NCI-H526 (cell line): ENCODE measurements at regions not wholly inside any gene's neighbourhood (a gene's known extent, or its start where the extent isn't known, plus 50 kb on each side); places are given as distances from the start of the nearest gene placed in this dataset.

Source experiments
- DNase-seq, 2 experiments: peaks; one replicate each; lab custom pipeline; 2025; lab: John Stamatoyannopoulos, UW

DNA sequence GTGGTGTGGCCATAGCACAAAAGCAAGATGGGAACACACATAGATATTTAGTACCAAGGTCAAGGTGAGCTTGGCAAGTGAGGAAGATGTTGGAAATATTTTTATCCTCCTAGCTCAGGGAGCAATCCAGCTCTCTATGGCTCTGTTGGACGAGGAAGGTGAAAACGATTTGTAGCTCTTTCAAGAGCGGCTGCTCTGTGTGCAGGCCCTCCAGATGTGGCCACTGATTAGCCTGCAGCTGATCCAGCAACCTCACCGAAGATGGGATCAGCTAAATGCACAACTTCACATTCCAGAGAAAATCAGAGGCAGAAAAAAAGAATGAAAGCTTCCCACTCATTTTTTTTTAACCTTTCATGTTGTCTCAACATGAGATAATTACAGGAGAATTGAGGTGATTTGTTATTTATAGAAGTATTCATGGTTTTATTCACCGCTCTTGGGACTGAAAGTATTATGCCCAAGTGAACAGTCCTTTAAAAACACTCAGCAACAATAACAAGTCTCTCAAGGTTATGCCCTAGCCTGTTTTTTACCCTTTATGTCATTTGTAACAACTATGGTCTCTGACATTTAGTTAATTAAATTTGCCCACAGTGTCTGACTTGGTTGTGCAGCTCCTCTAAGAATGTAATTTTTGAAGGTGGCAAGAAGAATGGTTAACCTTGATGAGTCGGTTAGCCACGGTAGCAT, 213.6 kb upstream of the ADARB2 start:
- DNase-seq, result no peak

DNA sequence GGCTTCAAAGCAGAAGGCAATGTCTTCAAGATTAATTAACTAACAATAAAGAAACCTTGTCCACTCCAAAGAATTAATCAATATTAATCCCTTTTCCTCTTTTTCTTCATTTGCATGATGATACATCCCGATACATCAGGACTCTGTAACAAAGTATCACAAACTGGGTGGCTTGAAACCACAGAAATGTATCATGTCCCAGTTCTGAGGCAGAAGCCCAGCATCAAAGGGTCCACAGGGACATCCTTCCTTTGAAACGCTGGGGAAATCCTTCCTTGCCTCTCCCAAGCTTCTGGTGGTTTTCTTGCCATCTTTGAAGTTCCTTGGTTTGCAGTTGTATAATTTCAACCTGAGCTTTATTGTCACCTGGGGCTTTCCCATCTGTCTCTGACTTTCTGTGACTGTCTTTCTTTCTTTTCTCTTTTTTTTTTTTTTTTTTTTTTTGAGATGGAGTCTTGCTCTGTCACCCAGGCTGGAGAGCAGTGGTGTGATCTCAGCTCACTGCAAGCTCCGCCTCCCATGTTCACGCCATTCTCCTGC, 210.2 kb upstream of the ADARB2 start:
- no peak for DNase-seq

DNA sequence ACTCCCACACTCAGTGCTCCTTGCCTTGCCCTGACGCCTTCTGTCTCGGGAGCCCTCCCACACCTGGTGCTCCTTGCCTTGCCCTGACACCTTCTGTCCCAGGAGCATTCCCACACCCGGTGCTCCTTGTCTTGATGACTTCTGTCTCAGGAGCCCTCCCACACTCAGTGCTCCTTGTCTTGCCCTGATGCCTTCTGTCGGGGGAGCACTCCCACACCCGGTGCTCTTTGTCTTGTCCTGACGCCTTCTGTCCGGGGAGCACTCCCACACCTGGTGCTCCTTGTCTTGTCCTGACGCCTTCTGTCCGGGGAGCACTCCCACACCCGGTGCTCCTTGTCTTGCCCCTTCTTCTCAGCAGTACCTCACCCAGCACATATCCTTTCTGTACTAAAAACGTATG, 207.2 kb upstream of the ADARB2 start:
- DNase-seq, result no peak

DNA sequence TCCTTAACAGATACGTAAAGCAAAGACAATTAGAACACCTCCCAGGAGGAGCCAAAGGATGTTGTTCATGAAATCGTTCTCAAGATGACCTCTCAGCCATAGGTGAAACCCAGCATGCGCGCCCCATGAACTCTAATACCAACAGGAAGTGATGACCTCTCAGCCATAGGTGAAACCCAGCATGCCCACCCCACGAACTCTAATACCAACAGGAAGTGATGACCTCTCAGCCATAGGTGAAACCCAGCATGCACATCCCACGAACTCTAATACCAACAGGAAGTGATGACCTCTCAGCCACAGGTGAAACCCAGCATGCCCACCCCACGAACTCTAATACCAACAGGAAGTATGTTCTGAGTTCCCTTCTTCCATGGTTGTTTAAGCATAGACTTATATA, 205.2 kb upstream of the ADARB2 start:
- no peak for DNase-seq

DNA sequence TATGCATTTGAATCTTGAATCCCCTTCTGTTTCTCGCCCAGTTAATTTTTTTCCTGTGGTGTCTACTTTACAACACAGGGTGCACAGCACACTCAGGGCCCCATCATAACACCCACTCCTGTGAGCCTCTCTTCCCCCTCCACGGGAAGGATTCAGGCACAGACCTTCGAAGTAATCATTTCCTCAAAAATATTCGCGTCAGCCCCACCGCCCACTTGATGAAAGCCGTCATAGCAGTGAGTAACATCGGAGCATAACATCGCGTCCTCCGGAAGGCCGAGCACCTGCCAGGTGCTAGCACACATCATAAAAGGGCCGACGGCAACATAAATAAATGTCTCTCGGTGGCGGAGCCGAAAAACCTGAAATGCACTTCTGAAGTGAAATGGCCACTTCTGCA, 201.7 kb upstream of the ADARB2 start:
- DNase-seq, result no peak

DNA sequence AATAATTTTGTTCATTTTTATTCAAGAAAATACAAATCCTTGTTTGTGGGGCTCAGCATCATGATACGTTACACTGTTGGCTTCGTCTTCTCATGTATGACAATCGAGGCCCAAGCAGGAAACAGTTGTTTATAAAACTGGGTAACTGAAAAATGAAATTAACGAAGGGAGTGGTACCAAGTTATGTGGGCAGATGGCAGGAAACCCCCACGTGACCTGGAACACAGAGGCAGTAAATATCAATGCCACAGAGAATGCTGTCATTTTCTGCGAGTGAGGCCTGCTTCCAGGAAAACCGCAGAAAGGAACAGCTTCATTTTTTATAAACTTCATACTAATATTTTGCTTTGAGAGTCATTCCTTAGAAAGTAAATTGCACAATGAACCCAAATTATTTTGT, 201.0 kb upstream of the ADARB2 start:
- DNase-seq, result no peak

DNA sequence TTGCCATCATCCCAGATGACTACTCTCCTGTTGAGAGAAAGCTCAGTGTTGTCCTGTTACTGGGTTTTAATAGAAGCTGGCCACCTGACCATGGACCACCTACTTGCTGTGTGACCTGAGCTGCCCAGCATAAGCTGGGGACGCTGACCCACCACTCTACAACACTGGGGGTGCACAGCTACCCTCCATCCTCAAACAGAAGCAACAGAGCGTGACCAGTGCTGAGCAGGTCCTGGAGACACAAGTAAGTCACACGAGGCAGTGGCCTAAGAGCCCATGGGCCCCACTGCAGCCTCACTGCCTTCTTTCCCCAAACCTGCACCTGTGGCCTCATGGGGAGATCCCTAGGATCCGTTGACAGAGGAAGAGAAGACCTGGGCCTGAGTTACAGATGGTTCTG, 198.6 kb upstream of the ADARB2 start:
- no peak for DNase-seq

DNA sequence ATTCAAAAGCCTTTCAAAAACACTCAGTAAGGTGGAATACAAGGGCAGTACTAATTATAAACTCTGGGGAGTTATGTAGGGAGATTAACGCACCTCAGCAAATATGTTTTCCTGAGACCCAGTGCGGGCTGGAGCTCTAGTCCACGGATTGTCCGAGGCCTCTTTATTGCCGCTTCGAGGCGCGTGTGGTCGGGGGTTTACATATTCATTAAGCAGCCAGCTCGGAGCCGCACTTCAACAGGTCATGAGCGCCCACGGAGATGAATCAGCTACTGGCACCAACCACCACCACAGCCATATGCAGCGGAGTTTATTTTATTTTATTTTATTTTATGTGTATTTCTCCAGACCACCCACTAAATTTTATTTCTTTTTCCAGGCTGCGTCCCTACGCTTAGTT, 195.9 kb upstream of the ADARB2 start:
- peak; percentile 4 to 70 for DNase-seq

DNA sequence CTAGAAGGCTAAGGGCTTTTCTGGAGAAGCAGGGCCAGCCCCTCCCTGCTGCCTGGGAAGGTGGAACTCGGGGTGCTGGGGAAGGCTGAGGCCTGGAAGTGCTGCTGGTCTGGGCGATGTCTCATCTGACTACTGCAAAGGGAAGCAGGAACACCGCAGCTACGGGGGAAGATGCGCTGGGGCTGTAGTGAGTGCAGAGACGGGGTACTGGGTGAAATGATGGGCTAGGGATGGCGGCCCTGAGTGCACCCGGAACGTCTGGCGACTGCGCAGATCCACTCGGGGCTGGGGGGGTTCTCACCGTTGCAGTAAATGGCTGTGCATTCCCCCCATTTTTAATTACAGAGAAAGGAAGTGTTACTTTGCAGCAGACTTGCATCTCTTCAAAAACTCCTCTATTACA, 195.4 kb upstream of the ADARB2 start:
- DNase-seq, result no peak

DNA sequence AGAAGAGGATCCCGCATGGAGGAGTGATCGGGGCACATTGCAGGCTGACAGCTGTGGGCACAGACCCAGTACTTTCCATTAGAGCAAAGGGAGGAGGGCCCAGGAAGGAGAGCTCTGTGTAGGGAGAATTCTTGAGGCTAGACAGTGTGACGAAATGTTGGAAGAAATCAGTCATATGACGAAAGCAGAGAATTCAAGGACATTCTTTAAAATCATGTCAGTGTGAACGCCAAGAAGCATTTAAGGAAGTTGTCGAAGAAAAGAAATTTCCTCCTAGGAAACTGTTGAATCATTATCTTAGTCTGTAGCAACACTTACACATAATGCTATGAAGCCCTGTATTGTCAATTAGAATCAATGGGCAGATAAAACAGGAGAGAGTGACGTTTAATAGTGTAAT, 191.3 kb upstream of the ADARB2 start:
- DNase-seq, result no peak

DNA sequence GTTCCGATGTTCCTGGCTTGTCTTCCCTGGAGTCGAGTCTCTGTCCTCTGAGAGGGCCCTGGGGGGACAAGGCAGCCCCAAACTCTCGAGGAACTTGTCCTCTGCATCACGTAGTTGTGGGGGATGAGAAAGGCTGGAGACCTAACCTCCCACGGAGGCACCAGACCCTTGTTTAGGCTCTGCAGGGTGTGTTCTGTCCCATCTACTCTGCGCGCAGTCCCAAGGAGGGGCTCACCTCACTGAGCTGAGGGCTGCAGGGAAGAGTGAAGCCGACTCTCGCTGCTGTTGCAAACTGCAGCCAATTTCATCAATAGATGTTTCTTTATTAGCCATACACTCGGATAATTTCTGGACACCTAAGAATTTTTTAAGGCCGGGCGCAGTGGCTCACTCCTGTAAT, 186.7 kb upstream of the ADARB2 start:
- DNase-seq, result no peak

DNA sequence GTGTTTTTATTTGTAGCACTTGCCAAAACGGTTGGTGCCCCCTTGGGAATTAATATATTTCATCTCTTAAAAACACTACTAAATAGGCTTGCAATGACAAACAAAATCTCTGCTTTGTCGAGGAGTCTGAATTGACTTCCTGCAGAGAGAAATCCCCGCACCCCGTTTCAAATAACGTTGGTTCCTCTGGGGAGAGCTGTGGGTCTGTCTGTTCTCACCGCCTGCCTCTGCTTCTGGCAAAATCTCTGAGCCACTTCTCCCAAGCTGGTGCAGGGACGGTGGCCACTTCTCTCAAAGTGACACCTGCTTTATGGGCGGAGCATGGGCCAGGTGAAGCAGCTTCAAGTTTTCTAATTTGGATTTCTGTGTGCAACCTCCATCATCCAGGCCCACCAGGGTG, 186.3 kb upstream of the ADARB2 start:
- no peak for DNase-seq

DNA sequence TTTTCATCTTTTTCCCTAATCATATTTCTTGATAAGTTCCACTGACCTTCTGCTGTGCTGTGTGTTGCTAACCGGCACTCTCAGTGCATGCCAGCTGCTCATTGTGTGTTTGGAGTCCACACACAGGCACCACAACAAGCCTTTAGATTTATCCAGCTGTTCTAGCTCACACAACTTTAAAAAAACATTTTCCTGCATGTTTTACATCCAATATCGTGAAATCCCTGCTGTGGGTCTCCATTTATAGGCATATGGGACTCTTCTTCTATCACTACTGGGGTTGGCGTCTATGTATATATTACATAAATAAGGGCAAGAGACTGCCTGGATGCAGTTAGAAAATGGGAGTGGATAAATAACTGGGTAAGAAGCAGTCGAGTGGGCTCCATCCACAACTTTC, 183.6 kb upstream of the ADARB2 start:
- DNase-seq, result no peak

DNA sequence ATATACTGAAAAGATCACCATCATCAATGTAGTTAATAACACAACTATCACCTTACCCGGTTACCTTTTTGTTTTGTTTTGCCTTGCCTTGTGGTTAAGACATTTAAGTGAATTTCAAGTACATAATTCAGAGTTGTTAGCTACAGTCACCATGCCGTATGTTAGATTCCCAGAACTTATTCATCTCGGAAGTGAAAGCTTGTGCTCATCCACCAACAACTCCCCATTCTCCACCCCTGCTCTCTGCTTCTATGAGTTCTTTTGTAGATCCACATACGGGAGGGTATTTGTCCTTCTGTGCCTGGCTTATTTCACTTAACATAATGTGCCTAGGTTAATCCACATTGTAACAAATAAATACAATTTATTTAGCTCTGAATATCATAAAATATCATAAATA, 182.8 kb upstream of the ADARB2 start:
- no peak for DNase-seq

DNA sequence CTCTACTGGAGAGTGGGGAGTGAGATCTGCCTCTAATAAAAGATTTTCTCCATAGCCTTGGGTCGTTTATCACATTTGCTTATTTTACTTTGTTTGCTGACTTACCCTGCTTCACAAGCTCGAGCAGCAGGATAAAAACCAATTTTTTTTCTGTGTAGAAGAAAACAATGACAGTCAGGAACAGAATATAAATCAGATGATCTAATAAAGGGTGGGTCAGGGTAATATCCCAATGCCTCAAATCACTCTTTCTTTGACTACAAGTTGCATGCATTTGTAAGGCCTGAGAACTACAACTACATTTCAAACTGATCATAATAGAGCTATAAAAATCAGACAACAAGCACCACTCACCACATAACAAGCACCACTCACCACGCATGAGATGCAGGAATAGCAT, 174.4 kb upstream of the ADARB2 start:
- DNase-seq, result no peak

DNA sequence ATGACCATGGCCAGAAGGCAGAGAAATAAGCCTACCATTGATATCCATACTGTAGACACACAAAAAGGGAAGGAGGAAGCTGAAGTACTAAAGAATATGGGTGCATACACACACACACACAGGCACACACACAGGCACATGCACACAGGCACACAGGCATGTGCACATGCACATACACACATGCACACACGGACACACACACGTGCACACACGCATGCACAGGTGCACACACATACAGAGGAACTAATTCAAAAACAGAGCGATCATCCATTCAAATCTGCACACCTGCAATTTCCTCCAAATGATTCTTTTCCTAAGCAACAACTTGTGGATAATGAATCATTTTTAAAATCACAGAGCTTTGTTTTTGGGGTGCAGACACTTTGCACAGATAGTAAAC, 166.7 kb upstream of the ADARB2 start:
- DNase-seq, result no peak

DNA sequence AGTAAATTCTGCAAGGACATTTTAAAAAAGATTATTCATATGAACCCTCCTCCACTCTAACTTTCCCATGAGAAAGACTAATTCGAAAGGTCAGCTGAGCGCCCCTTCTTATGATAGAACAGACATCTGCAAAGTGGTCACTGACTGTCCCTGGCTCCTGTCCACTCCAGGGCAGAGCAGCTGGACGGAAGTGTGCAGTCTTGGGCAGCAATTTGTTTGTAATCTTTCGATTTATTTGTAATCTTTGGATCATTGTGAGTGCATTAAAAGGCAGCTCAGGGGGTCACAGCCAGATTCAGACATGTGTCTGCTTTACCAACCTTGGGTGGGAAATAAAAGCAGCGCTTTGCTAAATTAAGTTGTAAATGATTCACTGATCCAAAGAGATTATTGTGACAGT, 158.8 kb upstream of the ADARB2 start:
- DNase-seq, result no peak

DNA sequence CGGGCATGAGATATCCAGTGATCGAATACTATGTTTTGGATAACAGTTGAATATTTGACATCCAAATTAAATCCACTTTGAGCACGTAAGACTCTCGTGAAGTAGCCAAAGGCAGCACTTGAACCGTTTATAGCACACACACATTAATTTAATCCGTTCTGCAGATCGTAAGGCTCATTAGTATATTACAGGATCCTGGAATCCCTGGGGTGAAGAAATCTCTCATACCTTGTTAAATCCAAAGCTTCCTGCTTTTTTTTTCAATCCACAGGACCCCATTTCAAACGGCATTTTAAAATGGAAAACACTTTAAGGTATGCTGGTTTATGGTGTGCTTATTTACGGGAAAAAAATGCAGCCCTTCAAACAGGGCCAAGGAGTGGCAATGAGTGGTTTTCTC, 158.4 kb upstream of the ADARB2 start:
- DNase-seq, result no peak

DNA sequence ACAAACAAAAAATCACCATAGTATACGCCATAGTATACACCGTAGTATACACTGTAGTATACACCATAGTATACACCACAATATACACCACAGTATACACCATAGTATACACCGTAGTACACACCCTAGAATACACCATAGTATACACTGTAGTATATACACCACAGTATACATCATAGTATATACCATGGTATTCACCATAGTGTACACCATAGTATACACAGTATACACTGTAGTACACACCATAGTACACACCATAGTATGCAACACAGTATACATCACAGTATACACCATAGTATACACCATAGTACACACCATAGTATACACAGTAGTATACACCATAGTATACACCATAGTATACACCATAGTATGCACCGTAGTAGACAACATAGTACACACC, 157.6 kb upstream of the ADARB2 start:
- DNase-seq, result no peak

DNA sequence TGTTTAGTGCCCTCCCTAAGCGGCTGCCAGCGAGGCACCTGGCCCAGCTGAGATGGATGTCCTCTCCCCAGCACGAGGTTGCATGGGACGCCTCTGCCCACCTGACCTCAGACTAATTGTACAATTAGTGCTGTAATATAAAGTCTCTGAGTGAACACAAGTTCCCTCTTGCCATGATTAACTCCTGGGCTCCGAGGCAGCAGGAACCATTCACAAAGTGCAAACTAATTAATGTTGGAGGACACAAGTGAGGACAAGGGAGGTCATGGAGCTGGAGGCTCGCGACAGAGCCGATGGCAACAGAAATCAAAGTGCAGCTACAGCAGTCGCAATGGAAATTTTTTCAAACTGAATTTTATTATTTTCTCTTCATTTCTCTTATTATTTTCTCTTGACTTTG, 156.6 kb upstream of the ADARB2 start:
- DNase-seq, result no peak

DNA sequence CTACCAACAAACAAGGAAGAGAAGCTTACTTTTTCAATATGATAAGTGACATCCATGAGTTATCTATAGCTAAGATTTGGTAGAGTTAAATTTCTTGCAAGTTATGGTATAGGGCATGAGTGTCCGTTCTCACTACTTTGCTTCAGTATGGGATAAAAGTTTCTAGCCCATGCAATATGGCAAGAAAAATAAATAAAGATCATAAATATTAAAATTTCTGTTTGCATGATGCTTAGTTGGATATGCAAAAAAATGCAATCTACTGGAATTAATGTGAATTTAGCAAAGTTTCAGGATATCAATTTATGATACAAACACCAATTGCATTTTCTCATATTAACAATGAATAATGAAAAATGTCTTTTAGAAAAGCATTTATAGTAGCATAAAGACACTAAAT, 148.7 kb upstream of the ADARB2 start:
- no peak for DNase-seq

DNA sequence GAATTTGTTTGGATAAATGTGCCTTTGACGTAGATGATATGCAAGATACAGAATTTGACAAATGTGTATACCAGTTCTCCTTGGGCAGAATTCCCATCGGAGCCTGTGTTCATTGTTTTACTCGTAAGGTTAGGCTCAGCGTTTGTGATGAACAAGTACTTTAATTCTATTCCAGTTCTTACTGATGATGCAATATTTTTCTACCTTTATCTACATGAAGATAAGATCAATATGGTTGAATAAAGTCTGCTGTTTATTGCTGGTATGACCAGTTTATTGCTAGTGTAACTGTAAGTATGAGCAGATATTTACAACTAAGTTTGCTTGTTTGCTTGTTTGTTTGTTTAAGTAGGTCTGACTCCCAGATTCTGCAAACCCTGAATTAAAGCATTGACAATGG, 145.4 kb upstream of the ADARB2 start:
- DNase-seq, result no peak

DNA sequence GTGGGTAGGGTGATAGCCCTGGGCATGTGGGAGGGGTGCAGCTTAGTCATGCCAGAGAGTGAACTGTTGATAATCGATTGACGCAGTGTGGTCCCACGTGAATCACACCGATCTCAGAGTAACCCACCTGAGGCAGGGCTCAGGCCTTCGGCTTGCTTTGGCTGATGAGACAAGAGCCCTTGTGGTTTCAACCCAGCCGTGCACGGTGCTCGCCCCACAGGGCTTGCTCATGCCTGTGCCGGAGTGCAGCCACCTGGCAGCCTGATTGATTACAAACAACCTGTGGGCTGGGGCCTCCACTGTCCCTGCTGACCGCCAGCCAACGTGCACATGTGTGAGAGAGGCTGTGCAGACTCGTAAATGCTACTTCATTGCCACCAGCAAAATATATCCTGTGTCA, 144.9 kb upstream of the ADARB2 start:
- DNase-seq, result no peak

DNA sequence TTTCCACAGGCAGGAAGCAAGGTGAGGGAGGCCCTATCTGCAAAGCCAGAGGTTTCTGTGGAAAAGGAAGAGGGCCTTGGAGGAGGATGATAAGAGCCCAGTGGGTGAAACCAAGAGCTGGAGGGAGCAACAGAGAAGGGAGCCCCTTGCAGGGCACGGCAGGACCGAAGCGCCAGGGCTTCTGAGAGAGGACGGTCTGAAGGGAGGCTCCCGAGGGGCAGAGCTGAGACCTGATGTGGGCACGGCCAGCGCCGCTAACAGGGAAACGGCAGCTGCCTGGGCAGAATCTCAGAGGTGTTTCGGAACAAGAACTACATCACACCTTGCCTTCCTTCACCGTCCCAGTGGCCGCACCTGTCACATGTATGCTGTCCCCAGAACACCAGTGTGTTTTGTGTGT, 144.3 kb upstream of the ADARB2 start:
- DNase-seq, result no peak

DNA sequence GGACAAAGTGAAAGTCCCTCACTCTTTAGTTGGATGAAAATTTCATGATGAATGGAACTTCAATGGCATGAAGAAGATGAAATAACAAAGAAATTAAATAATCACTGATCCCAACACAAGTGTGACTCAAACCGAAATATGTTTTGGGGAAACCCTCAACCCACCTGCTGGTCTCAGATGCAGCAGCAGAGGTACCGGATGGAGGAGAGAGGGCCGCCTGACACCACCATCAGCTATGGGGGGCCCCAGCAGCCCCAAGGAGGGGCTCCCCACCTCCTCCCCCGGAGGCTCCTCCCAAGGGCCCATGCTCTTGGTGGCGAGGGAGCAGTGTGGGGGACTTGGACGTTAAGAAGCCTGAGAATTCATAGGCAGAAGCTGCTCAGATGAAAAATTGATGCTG, 137.2 kb upstream of the ADARB2 start:
- no peak for DNase-seq
